CD1c-positive myeloid dendritic cell (primary cell): ENCODE measurements at regions not wholly inside any gene's neighbourhood (a gene's known extent, or its start where the extent isn't known, plus 50 kb on each side); places are given as distances from the start of the nearest gene placed in this dataset.
A peak's percentile ranks its signal among the peaks of the same experiment; 100 is the strongest.
"Not testable (repeated sequence)": the region's sequence is repeated elsewhere in the genome, so short reads cannot be mapped to it uniquely, and the experiment has no call there.

ENCODE experiments used
- DNase-seq: peaks from one replicate; pipeline ENCODE4 v3.0.0-alpha.2; 2016; ENCODE audit errors: extremely low spot score

GRCh38 chr3:87727783-87728182 lies 331.0 kb downstream of the CGGBP1 start:
- no peak for DNase-seq

GRCh38 chr3:87719060-87719459 lies 339.7 kb downstream of the CGGBP1 start:
- DNase-seq, result no peak

- DNase-seq, result peak; percentile 2
Observed at GRCh38 chr3:87710511-87710910, 348.3 kb downstream of the CGGBP1 start.

GRCh38 chr3:87710028-87710427 lies 348.8 kb downstream of the CGGBP1 start:
- no peak for DNase-seq

GRCh38 chr3:87706176-87706575 lies 352.6 kb downstream of the CGGBP1 start:
- DNase-seq, result peak; percentile 65

- no peak for DNase-seq
Observed at GRCh38 chr3:87702600-87702999, 356.2 kb downstream of the CGGBP1 start.

GRCh38 chr3:87696124-87697013 lies 362.4 kb downstream of the CGGBP1 start:
- no peak for DNase-seq

GRCh38 chr3:87694678-87695077 lies 364.1 kb downstream of the CGGBP1 start:
- no peak for DNase-seq

GRCh38 chr3:87691109-87691508 lies 367.7 kb downstream of the CGGBP1 start:
- no peak for DNase-seq

GRCh38 chr3:87678984-87679660 lies 379.7 kb downstream of the CGGBP1 start:
- DNase-seq, result not testable (repeated sequence)

GRCh38 chr3:87674397-87675161 lies 384.2 kb downstream of the CGGBP1 start:
- DNase-seq, result peak; percentile 57

GRCh38 chr3:87673132-87673531 lies 385.7 kb downstream of the CGGBP1 start:
- no peak for DNase-seq

- no peak for DNase-seq
Observed at GRCh38 chr3:87654184-87654583, 377.8 kb upstream of the POU1F1 start.

- not testable (repeated sequence) for DNase-seq
Observed at GRCh38 chr3:87653138-87653537, 376.8 kb upstream of the POU1F1 start.

GRCh38 chr3:87634426-87634825 lies 358.0 kb upstream of the POU1F1 start:
- DNase-seq, result no peak

GRCh38 chr3:87627316-87627715 lies 350.9 kb upstream of the POU1F1 start:
- no peak for DNase-seq

- no peak for DNase-seq
Observed at GRCh38 chr3:87626546-87626945, 350.2 kb upstream of the POU1F1 start.

GRCh38 chr3:87625876-87626275 lies 349.5 kb upstream of the POU1F1 start:
- DNase-seq, result no peak

- no peak for DNase-seq
Observed at GRCh38 chr3:87624860-87625259, 348.5 kb upstream of the POU1F1 start.

GRCh38 chr3:87621667-87622066 lies 345.3 kb upstream of the POU1F1 start:
- DNase-seq, result no peak

- no peak for DNase-seq
Observed at GRCh38 chr3:87615506-87615905, 339.1 kb upstream of the POU1F1 start.

GRCh38 chr3:87614998-87615397 lies 338.6 kb upstream of the POU1F1 start:
- DNase-seq, result no peak
